HG02763 (cell line): ENCODE measurements at regions not wholly inside any gene's neighbourhood (a gene's known extent, or its start where the extent isn't known, plus 50 kb on each side); places are given as distances from the start of the nearest gene placed in this dataset.

ENCODE experiments used
- ATAC-seq: cut with Tn5 transposase; IDR thresholded peaks from one replicate; pipeline ENCODE4 v1.9.1; 2021; ENCODE audit warnings: mild to moderate bottlenecking, moderate library complexity; ENCODE audit not compliant: unreplicated experiment

- no peak for ATAC-seq
Observed at GRCh38 chr17:12365805-12366204, 299.9 kb upstream of the MYOCD start.

GRCh38 chr17:12369065-12369464 is 296.6 kb upstream of the MYOCD start:
- no peak for ATAC-seq

- ATAC-seq = no peak
Observed at GRCh38 chr17:12376276-12376675, 289.4 kb upstream of the MYOCD start.

DNA sequence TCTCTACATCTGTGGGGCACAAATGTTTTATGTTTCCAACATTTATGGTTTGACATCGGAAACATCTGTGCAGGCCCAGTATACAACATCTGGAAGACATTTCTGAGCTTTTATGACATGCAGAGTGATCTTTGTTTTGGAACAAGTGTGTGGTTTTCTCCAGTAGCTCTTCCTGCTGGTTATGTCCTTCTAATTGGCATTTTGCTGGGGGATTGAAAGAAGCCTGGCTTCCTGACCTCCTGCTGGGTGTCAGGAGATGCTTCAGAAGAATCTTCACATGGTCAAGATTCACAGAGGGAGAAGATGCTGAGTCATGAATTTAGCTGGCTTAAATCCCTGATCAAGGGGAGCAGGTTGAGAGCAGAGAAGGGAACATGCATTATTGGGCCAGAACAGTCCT is 279.5 kb upstream of the MYOCD start:
- no peak for ATAC-seq

GRCh38 chr17:12388226-12388625 is 277.5 kb upstream of the MYOCD start:
- no peak for ATAC-seq

GRCh38 chr17:12389421-12389820 is 276.3 kb upstream of the MYOCD start:
- ATAC-seq = no peak

GRCh38 chr17:12390631-12391030 is 275.1 kb upstream of the MYOCD start:
- ATAC-seq = no peak

DNA sequence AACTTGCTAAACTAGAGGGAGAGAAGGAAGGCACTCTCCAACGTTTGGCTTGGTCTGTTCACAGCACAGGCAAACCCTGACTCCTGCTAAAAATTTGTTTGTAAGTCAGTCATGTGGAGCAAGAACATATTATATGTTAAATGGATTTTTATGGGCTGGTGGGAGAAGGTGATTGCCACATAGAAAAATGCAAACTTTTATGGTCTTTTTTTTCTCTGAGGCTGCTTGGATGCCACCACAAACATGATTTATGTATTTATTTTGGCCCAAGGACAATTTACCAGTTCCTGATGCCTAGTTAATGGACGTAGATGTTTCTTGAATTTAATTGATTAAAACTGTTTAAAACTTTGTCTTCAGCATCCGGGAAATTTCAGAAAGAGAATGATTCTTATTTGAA is 274.2 kb upstream of the MYOCD start:
- no peak for ATAC-seq

GRCh38 chr17:12395733-12396354 is 269.8 kb upstream of the MYOCD start:
- ATAC-seq = no peak

GRCh38 chr17:12398441-12399051 is 267.1 kb upstream of the MYOCD start:
- ATAC-seq = no peak

DNA sequence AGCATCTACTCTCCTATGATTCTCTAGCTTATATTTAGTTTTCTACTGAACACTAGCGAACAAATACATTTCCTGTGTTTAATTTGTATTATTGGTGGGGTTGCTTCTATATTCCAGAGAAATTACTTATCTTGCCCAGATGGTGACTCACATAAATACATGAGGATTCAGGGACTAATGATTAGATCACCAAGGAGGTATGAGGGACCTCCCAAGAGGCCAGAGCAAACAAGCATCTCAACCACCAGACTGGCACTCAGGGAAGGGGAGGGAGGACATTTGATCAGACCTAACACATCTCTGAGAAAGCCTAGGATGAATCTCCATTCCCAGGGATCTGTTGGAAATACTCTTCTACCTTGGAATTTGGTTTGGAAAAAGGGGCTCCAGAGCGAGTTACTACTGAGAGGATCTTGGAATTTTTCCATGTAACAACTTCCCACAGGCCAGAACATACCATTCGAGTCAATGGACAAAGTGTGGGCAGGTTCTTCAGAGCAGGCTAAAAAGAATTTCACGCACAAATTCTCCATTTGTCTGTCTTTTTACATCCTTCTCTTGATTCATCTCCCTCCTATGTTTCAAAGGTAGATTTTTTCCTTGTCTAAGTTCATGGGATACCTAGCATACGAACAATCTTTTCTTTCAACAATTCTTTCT is 262.6 kb upstream of the MYOCD start:
- ATAC-seq = no peak

DNA sequence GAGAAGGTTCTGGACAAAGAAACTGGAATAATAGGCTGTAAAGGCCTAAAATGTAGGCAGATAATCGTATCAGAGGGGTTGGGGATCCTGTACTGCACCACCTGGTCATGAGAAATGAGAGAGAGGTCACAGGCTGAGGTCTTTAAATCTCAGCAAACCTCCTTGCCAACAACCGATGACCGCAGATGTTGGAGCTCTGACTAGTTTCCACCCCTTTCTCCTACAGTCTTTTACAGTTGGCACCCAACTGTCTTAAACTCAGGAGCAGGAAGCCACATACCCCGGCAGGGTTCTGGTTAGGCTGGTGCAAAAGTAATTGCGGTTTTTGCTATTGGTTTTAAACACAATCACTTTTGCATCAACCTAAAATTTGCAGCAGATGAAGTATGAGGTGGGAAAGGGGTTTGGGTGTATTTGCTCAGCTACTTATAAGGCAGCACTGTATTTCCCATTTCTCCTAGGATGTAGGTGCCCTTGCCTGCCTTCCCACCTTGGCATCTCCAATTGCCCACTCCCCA is 261.8 kb upstream of the MYOCD start:
- ATAC-seq = no peak

DNA sequence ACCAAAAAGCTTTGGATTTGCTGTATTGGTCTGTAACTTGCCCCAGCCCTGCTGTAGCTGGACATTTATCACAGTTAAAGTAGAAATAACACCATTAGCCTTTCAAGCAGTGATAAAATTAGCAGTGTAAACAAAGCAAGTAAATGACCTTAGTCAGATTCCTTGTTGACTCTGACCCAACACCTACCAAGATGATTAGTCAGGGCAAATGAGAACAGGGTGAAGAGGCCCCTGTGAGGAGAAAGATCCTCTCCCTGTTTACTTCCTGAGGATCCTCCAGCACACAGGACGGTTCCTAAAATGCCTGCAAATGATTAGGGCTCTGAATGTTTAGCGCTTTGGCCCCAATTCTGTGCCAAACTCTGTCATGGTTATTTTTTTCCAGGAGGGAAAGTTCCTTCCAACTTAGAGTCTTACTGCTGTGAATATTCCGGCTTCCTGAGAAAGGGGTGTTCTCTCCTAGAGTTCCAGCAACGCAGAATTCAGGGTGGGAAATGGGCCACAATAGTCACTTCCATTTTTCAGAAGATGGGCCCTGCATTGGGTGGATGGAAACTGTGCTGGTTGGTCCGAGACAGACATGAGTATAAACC is 259.0 kb upstream of the MYOCD start:
- no peak for ATAC-seq

GRCh38 chr17:12407495-12408252 is 258.0 kb upstream of the MYOCD start:
- no peak for ATAC-seq

DNA sequence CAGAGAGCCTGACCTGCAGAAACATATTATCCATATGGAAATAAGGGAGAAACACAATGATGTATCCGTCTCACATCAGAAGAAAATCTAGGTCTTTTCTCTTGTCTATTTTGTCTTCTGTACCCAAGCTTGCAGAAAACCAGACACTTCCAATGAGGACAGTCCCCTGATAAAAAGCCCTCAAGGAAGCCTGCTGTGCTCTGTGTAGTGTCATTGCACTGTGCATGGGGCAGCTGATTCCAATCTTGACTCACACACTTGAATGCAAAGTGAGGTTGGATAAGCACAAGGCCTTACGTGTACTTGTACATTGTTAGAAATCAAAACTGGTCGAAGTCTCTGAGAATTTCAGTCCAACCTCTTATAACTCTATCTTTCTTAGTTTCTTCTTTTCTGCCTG is 256.6 kb upstream of the MYOCD start:
- ATAC-seq = no peak

GRCh38 chr17:12410717-12411116 is 255.0 kb upstream of the MYOCD start:
- no peak for ATAC-seq

DNA sequence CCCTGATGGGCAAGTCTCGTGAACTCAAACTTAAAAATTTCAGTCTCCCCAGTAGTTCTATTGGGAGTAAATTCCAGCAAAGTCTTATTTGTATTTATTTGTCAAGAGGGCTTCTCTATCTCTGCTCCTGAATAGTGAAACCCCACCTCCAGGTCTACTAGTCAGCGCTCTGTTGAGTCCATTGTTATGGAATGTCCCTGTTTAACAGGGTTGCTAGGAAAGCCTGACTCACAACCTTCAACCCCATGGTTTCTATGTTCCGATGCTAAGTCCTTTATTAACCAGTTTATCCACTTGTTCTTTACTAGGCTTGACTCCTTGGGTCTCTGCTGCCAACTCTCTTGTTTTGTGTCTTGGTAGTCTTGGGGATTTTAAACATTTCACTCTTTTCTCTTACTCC is 250.7 kb upstream of the MYOCD start:
- ATAC-seq = no peak

DNA sequence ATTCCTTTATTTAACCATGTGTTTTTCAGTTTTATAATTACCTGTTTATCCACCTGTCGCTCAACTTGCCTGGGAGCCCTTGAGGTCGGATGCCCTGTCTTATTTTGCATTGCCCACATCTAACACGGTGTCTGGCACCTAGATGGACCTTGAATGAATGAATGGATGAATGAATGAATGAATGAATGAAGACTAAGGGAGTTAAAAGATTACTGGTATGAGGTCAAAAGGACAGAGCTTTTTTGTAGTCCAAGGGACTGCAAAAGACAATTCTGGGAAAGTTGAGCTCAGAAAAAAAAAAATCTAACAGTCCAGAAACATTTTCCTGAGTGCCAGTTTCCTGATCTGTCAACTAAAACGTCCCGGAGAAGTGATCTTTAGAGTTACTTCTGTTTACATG is 244.6 kb upstream of the MYOCD start:
- no peak for ATAC-seq

GRCh38 chr17:12421646-12422306 is 243.9 kb upstream of the MYOCD start:
- peak; percentile 63 for ATAC-seq

GRCh38 chr17:12422651-12423050 is 243.0 kb upstream of the MYOCD start:
- no peak for ATAC-seq

DNA sequence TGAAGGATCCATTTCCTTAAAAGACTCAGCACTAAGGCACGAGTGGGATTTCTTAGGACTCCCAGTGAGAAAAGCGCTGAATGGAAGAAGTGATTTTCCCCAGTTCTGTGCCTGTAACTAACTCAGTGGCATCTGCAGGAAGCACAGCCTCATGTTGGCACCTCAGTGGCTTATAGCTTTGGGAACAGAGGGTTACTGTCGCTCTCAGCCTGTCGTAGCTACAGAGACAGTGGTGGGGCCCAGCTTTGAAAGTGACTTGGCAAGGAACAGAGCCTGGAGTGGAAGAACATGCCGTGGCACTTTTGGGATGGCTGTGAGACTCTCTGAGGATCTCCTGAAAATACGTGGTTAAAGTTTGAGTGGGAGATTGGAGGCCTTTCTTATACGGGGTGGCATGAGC is 242.4 kb upstream of the MYOCD start:
- ATAC-seq = no peak
